ENCODE measurements at regions not wholly inside any gene's neighbourhood (a gene's known extent, or its start where the extent isn't known, plus 50 kb on each side); places are given as distances from the start of the nearest gene placed in this dataset.

GRCh38 chr19:30311911-30312310, 60.3 kb upstream of the ZNF536 start:
- H3K79me1 ChIP-seq (ENCODE audit: low read depth in 1 of 2, low read length in 2 of 2), result no peaks in the 10 kb centered on the region
- ChIA-PET POLR2A (ENCODE audit: unreplicated experiment) (no interaction called here), CTCF (no interaction called here)
- H2BK120ac ChIP-seq (ENCODE audit: low read depth, low read length), result no peak overlapping the region
- H3K9me1 ChIP-seq (ENCODE audit: insufficient read depth, low read length), result no peaks in the 10 kb centered on the region
- H4K20me1 ChIP-seq (ENCODE audit: insufficient read depth, low read length), result no peaks in the 10 kb centered on the region
- whole genome bisulfite sequencing, 2 experiments (ENCODE audit: extremely low coverage in 2 of 2, insufficient read length in 1 of 2), result no CpG with 5 or more reads among the region's 7 CpGs
- intact Hi-C loops (cut with micrococcal nuclease) (no loop called here), dilution Hi-C loops (cut with HindIII; ENCODE audit: low sequenced_read_pairs, unreplicated experiment) (no loop called here), in situ Hi-C loops (cut with MboI; ENCODE audit: low sequenced_read_pairs) (no loop called here)
- TF ChIP-seq RFX5 (IDR thresholded peaks at IDR 0.05; ENCODE audit: low read depth, low read length), result no peak
- no TSS peak for BruUV-seq (replicated peaks)
- no peak overlapping the region for H3K14ac ChIP-seq (replicated peaks; ENCODE audit: low read depth, low read length)
- no peak overlapping the region for H2AK9ac ChIP-seq (replicated peaks; ENCODE audit: low read depth, low read length, poor library complexity)
- H2AK5ac ChIP-seq (ENCODE audit: low read depth, low read length), result no peak overlapping the region
- no peak overlapping the region for H2BK15ac ChIP-seq (ENCODE audit: low read depth, low read length)
- no peak overlapping the region for H3K9ac ChIP-seq (ENCODE audit: low read depth, low read length)
- H2BK20ac ChIP-seq (ENCODE audit: low read depth, low read length), result no peak overlapping the region
- H3K36me3 ChIP-seq (ENCODE audit: control insufficient read depth, insufficient read depth, low read length), result no peaks in the 10 kb centered on the region
- no peak overlapping the region for H3K27ac ChIP-seq (ENCODE audit: insufficient read depth, low read length)
- H3K4me3 ChIP-seq (ENCODE audit: insufficient read depth, low read depth, low read length), result no peak overlapping the region
- no peak overlapping the region for H3K56ac ChIP-seq (ENCODE audit: extremely low read depth, insufficient read depth, low read length)
- no peak overlapping the region for H2AFZ ChIP-seq (replicated peaks; ENCODE audit: low read length, poor library complexity)
- no peak for DNase-seq
- no peak overlapping the region for H3K18ac ChIP-seq (ENCODE audit: low read depth, low read length)
- no peaks in the 10 kb centered on the region for H3K4me1 ChIP-seq (ENCODE audit: control insufficient read depth, insufficient read depth, low read length)
- H3K4me2 ChIP-seq (ENCODE audit: low read depth, low read length), result no peak overlapping the region
- no peak overlapping the region for H4K91ac ChIP-seq (ENCODE audit: insufficient read depth, low read depth, low read length)
- no peaks in the 10 kb centered on the region for H3K27me3 ChIP-seq (ENCODE audit: control insufficient read depth, insufficient read depth, low read length)
- no peak overlapping the region for H4K8ac ChIP-seq (ENCODE audit: low read depth in 2 of 2, low read length in 2 of 2)
- peaks cover 38% of the 10 kb centered on the region for H3K9me3 ChIP-seq (ENCODE audit: control insufficient read depth, insufficient read depth, low read length)
- no peak overlapping the region for H3K23ac ChIP-seq (ENCODE audit: low read depth, low read length)
- ATAC-seq (ENCODE audit: low read depth), result no peak
- no peak overlapping the region for H4K5ac ChIP-seq (ENCODE audit: low read depth, low read length)
- no peak overlapping the region for H3K4ac ChIP-seq (ENCODE audit: low read depth, low read length)
- H2BK5ac ChIP-seq (ENCODE audit: low read depth, low read length, poor library complexity, severe bottlenecking), result no peak overlapping the region

All from IMR-90 (cell line).